HG03025 (cell line): ENCODE measurements at regions not wholly inside any gene's neighbourhood (a gene's known extent, or its start where the extent isn't known, plus 50 kb on each side); places are given as distances from the start of the nearest gene placed in this dataset.
"Not testable (repeated sequence)": the region's sequence is repeated elsewhere in the genome, so short reads cannot be mapped to it uniquely, and the experiment has no call there.

ENCODE experiments used
- ATAC-seq: cut with Tn5 transposase; IDR thresholded peaks from one replicate; pipeline ENCODE4 v1.9.1; 2021; ENCODE audit warnings: mild to moderate bottlenecking, moderate library complexity; ENCODE audit not compliant: unreplicated experiment, low FRiP score

DNA sequence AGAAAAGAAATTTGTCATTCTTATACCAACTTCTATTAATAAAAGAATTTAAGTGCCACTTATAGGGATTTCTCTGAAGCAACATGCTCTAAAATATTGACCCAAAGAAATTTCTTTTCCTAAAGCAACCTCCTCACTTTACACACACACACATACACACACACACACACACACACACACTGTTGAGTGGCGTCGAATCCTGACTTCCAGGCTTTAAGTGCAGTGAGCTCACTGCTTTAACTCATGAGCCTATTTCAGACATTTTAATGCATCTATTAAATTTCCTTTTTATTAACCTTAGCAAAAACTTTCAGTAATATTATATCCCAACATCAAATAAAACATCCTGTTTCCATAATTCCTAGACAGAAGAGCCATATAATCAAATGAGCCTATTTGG, 229.1 kb upstream of the ACVR2A start:
- ATAC-seq: no peak

DNA sequence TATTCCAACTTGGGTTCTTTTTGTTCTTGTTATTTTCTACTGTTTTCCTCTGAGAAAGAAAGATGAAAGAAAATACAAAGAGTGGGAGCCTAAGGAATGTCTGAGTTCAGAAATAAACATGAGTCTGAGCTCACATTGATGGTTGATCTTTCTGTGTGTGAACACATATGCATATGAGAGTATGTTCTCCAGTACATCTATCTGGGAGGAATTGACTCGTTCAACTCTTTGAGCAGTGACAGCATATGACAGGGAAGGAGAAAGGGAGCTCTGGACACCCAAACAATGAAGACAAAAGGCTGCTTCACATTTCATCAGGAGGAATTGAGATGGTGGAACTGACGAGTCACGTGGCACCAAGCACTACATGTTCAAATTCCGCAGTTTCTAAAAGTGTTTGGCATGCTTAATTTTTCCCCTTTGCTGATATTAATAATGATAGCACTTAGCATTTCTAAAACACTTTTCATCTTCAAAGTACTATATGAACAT, 229.8 kb upstream of the ACVR2A start:
- ATAC-seq: no peak

DNA sequence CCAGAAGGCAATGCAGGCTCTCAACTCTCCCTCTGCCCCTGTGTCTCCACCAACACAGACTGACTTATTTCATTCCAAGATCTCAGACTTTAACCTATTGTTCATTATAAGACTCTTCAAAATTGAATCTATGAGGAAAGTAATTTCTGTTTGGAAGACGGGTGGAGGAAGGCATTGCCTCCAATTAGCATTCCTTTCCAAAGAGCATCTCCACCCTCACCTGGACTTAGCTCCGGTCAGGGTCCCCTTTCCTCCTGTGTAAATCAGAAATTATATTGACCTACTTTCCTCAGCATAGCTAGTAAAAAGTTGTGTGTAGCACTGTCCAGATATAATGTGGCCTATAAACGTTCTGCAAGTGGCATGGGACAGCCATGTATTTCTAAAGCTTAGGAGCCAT, 230.4 kb upstream of the ACVR2A start:
- no peak for ATAC-seq

DNA sequence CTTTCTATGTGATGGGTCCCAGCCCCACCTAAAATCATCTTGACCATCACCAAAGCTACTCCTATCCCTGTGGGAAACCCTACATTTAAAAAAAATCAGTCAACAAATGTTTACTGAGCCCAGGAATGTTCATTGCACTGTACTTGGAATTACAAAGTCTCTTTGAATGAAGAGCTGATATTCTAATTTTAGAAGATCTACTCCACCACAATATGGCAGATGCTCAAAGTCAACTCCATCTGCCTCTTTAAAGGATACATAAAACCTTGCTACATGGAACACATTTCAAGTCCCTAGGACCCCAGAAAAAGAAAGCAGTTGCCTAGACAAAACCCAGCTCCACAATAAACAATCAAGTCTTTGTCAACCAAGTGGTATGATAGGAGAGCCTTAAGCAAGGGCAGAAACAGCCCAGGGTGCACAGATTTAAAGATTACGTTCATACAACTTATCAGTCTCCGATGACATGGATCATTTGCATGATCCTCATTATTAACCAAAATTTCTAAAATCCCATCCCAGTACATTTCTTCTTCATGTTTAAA, 234.3 kb upstream of the ACVR2A start:
- no peak for ATAC-seq

DNA sequence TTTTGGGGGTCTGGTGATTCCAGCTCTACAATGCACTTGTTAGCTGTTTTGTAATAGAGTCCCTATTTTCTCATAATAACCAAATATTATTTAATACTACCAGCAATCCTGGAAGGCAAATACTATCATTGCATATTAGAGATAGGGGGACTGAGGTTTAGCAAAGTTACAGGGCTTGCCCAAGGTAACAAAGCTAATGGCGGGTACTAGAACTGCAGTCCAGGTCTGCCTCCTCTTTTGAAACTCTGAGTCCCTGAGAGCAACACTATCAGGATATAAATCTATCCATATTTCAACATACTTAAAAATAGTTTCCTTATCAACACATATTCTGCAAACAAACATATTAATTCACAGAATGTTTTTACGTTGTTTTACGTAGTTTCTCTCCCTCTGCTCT, 235.5 kb upstream of the ACVR2A start:
- ATAC-seq: no peak

DNA sequence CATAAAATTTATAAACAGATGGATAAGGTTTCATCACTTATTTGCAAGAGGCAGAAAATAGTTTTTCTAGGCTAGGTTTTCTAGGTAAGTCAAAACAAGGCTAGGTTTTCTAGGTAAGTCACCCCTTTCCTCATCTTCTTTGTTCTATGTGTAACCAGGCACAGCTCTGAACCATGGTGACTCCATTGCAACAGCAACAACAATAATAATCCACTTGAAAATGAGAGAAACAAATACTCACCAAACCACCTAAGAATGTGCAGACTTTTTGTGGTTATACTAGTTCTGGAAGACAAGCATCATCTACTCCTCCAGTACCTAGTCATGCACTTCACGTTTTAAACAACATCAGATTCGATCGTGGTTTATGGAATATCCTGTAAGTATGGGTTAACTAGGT, 237.4 kb upstream of the ACVR2A start:
- no peak for ATAC-seq

DNA sequence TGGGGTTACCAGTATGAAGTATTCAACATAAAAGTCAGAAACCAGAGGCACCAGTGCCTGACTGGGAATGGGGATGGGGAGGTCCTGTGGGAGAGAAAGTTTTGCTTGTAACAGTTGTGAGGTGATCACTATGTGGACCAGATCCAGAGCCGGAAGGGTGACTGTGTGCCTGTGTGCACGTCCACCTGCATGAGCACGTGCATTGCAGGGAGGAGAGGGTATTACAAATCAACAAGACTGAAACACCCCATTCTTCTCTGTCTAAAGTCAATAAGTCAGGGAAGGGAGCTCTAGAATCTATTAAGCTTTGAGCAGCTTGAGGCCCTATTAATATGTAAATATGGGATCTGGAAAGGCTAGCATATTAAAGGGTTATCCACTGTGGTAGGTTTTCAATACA, 241.0 kb upstream of the ACVR2A start:
- no peak for ATAC-seq

DNA sequence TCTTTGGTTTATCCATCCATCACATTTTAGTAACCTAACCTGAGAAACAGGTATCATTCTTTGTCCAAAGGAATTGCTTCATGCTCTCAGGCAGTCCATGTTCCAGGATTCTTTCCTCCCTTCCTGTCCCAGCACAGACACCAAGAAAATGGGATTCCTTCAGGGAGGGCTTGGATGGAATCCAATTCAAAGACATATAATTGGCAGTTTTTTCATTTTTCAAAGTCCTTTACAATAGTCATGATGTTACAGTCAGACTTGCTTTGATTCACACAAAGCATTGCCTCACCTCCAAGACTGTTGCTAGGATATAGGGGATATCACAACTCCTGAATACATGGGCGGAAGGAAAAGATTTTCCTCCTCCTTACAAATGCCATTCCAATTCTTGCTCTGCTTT, 241.4 kb upstream of the ACVR2A start:
- no peak for ATAC-seq

DNA sequence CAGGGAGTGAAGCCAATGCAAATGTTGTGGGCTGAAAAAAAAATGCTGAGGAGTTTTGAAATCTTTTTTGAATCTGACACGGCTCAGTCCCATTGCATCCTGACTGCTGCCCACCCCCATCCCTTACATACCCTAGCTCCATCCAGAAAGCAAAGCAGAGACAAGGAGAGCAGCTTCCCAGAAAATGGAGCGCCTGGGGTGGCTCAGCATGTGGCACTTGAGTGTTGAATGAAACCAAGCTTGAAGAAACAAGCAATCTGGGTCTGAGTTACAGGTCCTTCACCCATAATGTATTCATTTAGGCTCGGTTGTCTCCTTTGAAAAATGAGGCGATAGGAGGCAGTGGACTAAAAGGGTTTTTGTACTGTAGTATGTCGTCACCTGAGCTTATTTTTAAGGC, 244.2 kb upstream of the ACVR2A start:
- ATAC-seq: no peak

DNA sequence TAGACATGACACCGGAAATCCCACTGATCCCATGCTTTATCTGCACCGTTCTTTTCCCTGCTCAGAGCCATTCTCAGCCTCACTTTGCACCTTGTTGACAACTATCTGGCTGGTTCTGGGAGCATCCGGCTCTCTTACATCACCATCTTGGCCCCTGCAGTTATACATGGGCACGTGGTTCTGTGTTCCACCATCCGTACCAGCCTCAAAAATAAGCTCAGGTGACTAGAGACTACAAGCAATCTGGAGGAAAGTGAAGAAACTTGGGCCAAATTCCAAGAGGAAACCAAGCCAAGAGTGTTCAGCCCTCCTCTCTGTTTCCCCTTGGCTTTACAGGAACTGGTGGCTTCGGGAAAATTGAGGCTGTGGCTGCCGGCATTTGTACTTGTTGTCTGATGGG, 244.6 kb upstream of the ACVR2A start:
- no peak for ATAC-seq

DNA sequence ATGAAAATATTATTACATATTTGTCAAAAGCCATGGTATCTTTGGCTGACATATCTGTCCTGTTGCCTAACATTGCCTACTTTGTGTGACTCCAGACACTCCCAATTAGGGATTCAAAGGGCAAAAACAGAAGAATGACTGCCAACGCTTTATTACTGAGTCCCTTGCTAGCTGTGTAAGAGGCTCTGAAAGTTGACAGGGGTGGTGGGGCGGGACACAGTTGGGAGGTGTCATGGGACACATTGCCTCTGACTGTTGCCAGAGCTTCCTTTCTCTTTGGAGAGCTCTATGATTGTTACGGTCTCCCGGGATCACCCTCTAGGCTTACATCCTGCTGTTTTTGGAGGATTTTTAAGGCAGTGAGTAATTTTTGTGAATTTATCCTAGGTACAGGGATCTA, 249.6 kb upstream of the ACVR2A start:
- ATAC-seq: no peak

DNA sequence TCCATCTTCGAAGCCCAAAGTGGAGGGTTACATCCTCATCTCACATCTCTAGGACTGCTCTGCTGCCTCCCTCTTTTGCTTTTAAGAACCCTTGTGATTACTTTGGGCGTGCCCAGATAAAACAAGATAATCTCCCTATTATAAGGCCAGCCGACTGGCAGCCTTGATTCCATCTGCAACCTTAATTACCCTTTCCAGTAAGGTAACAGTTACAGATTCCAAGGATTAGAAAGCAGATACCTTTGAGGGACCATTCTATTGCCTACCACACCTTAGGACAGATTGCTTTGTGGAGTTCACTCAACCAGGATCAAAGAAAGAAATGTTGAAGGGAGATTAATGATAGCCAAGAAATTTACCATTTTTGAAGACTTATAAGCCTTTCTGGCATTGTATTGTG, 250.8 kb upstream of the ACVR2A start:
- ATAC-seq: no peak

DNA sequence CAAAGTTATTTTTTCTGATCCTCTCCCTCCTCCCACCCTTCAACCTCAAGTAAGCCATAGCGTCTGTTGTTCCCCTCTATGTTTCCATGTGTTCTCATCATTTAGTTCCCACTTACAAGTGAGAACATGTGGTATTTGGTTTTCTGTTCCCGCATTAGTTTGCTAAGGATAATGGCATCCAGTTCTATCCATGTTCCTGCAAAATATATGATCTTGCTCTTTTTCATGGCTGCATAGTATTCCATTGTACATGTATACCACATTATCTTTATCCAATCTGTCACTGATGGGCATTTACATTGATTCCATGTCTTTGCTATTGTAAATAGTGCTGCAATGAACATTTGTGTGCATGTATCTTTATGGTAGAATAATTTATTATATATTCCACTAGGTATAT, 252.0 kb upstream of the ACVR2A start:
- ATAC-seq: not testable (repeated sequence)

DNA sequence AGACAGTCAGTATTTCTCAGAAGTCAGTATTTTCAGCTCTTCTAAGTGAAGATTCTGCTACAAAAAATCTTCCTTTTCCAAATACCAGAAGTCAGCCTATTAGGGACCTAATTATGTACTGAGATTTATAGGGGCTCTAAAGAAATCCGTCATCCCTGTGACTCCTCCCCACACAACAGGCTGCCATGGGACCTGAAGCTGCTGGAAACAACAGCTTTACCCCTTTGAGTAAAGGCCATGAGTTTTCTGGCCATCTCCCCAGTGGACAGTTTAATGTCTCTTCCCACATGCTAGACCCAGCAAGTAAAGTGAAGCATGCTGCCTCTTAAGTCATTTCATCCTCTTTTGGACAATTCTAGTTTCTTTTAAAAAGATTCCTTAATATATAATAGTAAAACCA, 255.7 kb upstream of the ACVR2A start:
- no peak for ATAC-seq

DNA sequence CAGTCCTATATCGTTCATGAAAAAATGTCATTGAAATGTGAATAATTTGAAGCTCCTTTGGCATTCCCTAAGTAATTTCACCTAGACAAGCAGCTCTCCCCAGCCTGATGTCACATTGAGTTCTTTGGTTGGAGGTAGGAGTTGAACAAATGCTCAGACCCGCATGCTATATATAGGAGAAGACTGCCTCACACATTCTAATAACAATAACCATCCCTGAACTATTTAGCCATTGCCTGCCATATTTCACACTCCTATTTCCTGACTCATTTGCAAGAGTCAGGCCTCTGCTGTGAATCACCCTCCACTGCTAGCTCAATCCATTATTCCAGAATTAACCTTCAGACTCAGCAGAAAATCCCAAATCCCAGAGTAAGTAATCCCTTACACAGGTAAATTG, 256.6 kb upstream of the ACVR2A start:
- no peak for ATAC-seq

DNA sequence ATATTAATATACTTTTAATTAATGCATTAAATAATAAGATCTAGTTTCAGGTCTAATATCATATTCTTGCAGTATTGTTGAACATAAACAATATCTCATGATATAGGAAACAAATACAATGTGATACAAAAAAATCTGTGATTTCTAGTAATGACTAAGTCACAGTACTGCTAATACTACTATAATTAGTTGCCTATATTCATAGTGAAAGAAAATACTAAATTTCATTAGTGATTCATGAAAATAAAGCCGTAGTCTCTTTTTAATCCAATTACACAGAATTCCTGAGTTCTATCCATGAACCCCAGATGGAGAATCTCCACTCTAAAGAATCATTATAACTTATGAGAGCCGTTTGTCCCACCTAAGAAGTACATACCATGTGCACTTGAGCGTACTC, 266.3 kb upstream of the ACVR2A start:
- no peak for ATAC-seq

DNA sequence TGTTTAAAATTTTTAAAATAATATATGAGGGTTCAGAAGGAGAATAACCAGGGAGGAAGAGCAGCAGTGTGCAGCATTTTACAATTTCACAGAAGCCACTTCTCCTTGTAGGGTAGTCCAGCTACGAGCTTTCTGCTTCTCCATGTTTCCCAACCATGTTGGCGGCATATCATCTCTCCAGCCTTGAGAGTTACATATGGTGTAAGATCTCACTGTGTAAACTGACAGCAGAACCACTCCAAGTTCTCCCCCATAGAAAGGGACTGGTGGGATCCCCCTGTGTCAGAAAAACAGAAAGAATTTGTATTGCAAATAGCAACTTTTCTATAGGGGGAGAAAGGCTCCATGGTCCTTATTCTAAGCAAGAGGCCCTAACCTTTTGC, 266.8 kb upstream of the ACVR2A start:
- ATAC-seq: no peak

DNA sequence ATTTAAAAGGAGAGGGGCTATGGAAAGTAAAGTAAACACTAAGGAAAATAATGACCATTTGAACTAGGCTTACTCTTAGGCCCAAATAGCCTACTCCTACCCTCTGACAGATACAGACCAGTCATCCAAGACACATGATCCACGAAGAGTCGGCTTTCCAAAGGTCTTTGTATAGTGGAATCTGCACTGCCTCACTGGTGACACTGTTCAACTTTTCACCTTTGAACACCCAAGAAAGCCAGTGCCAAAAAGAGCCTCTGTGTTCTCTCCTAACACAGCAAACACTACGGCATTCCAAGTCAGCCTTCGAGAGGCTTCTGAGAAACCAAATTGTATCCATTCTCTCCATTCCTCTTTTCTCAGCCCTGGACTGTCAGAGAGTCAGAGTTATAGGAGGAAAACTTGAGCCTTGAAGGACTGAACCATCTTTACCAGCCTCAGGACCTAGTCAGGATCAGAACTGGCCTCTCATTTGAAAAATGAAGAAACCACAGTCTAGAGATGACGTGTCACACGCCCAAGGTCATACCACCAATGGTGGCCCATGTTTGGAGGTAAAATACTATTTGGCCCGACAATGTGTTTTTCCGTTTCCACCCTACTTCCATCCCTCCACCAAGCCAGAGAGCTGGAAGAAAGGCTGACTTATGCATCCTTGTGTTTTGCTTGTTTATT, 267.4 kb upstream of the ACVR2A start:
- no peak for ATAC-seq

DNA sequence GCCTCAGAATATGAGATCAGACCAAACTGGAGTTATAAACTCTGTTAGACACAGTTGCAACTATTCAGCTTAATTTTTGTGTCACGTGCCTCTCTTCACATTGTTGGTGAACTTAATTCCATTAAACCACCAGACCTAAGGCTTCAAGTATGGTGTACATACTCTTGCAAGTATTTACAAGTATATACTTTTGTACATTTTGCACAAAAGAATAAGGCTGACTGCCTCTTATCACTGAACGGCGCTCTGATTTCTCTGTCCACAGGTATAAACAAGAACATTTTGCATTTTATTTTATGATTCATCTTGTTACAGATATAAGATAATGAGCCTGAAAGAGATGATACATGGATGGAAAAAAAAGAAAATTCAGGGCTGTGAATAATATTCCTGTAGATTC, 269.7 kb upstream of the ACVR2A start:
- ATAC-seq: no peak

DNA sequence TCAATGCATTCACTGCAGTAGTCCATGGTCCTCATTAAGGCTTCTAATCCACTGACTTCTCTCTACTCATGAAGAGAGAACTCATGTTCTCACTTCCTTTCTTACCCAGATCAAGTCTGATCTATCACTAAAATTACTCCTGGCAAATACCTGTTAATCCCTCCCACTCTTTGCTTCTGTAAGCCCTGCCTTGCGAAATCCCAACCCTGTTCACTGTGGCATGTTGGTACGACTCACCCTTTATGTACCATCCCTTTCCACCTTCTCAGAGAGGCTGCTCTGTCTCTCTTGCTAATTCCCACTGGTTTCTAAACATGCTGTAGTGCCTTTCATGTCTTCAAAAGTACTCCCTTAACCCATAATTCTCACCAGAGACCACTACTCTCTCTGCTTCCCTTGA, 272.2 kb upstream of the ACVR2A start:
- ATAC-seq: no peak

DNA sequence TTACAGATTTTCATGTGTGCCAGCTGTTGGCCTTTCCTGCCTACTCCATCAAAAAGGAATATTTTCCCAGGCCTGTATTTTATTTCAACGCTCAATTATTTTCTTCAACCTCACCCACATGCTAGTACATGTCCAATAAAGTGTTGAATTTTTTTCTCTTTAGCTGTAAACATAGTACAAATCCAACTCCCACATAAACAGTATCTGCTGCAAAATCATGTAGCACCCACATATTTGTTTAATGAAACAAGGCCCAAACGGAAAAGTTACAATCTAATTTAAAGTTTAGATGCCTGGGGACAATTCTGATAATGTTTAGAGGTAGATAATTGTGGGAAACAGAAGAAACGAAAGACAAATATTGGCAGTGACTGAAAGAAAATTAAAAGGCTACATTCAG, 275.4 kb upstream of the ACVR2A start:
- ATAC-seq: no peak

DNA sequence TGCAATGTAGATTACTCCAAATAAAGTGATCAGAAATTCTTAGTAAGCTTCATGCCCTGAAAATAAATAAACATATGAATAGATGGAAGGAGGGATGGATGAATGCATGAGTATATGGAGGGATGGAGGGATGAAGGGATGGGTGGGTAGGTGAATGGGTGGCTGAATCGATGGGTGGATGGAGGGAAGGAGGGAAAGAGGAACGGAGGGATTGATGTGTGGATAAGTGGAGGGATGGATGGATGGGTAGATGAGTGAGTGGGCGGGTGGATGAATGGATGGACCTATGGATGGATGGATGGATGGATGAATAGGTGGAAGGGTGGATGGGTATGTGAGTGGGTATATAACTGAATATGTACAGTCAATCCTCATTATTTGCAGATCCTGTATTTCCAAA, 276.7 kb upstream of the ACVR2A start:
- ATAC-seq: no peak

DNA sequence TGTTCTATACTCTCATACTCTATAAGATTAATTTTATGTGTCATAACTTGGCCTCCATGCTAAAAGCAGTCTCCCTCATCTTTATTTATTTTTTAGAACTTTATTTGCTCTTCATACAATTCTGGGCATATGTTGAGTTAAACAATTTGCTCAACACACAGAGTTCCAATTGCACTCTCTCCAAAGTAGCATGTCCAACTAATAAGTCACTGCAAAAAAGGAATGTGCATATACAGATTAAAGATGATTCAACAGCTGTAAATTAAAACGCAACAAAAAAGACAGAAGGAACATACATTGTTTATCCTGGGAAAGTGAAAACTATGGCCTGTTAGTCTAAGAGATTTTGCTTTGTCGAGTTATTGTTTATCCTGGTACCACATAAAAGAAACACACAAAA, 277.7 kb upstream of the ACVR2A start:
- no peak for ATAC-seq
